BJ (cell line): ENCODE measurements at regions not wholly inside any gene's neighbourhood (a gene's known extent, or its start where the extent isn't known, plus 50 kb on each side); places are given as distances from the start of the nearest gene placed in this dataset.

ENCODE experiments used
- CTCF ChIA-PET: fragments of 350-600 bp; formaldehyde crosslinking; extraction: SDS; loops from one replicate; lab custom pipeline; 2021; ENCODE audit warnings: antibody characterized with exemption, inconsistent platforms; lab: Yijun Ruan, JAX
- POLR2A ChIA-PET: fragments of 300-600 bp; sonication (Branson Sonifier 250); formaldehyde crosslinking; extraction: SDS; loops from one replicate; lab custom pipeline; 2021; ENCODE audit warnings: antibody characterized with exemption; lab: Charles Lee
- DNase-seq: peaks from one replicate; pipeline ENCODE4 v3.0.0-alpha.2; 2011; ENCODE audit warnings: low read depth
- H3K27me3 ChIP-seq: 2 replicates; pipeline ENCODE4 v1.6.0; 2011; ENCODE audit warnings: low read length; ENCODE audit not compliant: control insufficient read depth, insufficient read depth
- H3K36me3 ChIP-seq: 2 replicates; pipeline ENCODE4 v1.5.1; 2011; ENCODE audit warnings: low read length; ENCODE audit not compliant: control insufficient read depth, insufficient read depth
- H3K4me3 ChIP-seq: 2 replicates; pipeline ENCODE4 v1.5.1; 2011; ENCODE audit warnings: low read depth, mild to moderate bottlenecking, control low read depth, low read length
- TF ChIP-seq, protein P1 (sequence below): IDR thresholded peaks from 2 replicates; pipeline ENCODE4 v1.5.1; 2011; ENCODE audit warnings: low read depth, mild to moderate bottlenecking, control low read depth, inconsistent platforms, low read length, moderate library complexity; ENCODE audit not compliant: insufficient read depth

DNA sequence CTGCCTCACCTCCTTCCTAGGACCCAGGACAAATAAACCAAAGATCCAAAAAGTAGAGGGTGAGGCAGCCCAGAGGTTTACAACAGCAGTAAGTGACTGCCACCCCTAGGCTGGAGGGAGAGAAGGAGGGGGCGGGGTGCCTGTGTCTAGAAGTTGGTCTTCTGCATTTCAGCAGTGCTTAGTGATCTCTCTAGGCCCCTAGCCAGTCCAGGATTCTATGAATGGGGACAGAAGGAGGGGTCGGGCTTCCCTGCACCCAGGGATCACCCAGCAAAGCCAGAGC lies 62.8 kb upstream of the KDM7A start:
- H3K36me3 ChIP-seq: no peaks in the 10 kb centered on the region
- peaks cover 5% of the 10 kb centered on the region; the same call in 1 of the 2 replicates for H3K27me3 ChIP-seq
- DNase-seq: no peak
- no peak overlapping the region for H3K4me3 ChIP-seq
- ChIA-PET CTCF (no interaction called here), POLR2A (no interaction called here)
- TF ChIP-seq, protein P1, sequence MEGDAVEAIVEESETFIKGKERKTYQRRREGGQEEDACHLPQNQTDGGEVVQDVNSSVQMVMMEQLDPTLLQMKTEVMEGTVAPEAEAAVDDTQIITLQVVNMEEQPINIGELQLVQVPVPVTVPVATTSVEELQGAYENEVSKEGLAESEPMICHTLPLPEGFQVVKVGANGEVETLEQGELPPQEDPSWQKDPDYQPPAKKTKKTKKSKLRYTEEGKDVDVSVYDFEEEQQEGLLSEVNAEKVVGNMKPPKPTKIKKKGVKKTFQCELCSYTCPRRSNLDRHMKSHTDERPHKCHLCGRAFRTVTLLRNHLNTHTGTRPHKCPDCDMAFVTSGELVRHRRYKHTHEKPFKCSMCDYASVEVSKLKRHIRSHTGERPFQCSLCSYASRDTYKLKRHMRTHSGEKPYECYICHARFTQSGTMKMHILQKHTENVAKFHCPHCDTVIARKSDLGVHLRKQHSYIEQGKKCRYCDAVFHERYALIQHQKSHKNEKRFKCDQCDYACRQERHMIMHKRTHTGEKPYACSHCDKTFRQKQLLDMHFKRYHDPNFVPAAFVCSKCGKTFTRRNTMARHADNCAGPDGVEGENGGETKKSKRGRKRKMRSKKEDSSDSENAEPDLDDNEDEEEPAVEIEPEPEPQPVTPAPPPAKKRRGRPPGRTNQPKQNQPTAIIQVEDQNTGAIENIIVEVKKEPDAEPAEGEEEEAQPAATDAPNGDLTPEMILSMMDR: no peak

DNA sequence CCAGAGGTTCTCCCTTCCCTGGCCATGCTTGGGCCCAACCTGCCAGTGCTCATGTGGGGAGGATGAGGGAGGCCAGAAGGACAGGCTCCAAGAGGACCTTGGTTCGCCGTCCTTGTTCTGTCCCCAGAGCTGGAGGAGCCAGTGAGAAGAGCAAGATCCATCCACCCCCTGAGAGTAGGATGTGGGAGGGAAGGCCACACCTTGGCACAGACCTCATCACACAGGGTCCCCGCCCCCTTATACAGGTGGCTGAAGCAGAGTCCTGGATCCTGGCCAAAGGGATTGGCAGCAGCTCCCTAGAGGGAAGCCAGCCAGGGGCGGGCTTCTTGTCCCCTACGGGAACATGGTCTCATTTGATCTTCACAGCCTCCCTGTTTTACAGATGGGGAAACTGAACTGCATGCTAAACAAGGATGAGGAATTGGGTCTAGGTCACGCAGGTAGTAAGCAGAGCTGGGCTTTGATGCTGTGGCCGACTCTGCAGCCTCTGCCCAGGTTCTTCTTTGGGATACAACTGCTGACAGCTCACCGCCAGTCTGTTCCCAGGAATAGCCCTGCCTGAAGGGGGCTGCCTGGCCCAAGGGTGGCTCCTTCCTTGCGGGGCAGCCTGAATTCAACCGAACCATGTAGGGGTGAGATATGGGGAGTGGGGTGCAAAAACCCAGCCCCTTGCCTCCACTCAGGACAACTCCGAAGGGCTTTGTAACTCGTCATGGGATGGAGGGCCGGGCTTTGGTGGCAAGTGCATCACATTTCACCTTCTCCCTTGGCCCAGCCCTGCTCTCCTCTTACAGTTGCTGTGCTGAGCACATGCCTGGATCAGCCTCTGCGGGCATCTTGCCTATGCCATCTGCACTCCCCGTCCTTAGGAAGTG lies 62.2 kb upstream of the KDM7A start:
- ChIA-PET POLR2A (no interaction called here), CTCF (no interaction called here)
- Histone ChIP-seq H3K27me3 (peaks cover 5% of the 10 kb centered on the region; the same call in 1 of the 2 replicates), H3K4me3 (no peak overlapping the region), H3K36me3 (no peaks in the 10 kb centered on the region)
- no peak for DNase-seq
- TF ChIP-seq, protein P1: no peak

DNA sequence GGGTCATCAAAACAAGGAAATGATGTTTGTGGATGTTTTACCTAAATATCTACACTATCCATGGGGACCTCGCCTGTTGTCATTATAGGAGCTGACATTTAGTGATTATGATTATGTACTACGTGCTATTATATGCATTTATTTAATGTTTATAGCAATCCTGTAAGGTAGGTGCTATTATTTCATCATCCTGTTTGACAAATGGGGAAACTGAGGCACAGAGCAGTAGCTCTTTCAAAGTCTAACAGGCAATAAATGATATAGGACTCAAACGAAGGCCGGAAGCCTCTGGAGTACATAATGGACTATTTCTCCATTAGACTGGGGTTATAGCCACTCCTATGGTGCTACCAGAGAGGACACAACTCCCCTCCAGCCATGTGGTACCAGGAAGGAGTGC lies 60.6 kb upstream of the KDM7A start:
- Histone ChIP-seq H3K27me3 (peaks cover 8% of the 10 kb centered on the region), H3K4me3 (no peak overlapping the region), H3K36me3 (no peaks in the 10 kb centered on the region)
- TF ChIP-seq, protein P1: no peak
- DNase-seq: no peak
- CTCF ChIA-PET: no interaction called here
- POLR2A ChIA-PET: no interaction called here

DNA sequence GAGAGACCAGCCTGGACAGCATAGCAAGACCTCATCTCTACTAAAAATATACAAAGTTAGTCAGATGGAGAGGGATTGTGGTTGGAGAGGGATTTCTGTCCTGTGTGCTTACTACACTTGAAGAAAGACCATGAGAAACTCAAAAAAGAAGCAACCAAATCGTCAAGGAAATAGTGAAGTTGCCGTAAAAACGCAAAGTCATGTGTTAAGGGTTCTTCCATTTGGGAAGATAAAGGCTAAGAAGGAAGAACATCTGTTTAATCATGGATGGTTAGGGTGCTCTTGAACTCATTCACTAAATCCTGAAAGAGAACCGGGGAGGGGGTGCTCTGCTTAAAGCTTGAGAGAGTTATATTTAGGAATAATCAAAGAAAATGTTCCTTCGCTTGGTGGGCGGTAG lies 59.8 kb upstream of the KDM7A start:
- no peak for DNase-seq
- TF ChIP-seq, protein P1: no peak
- CTCF ChIA-PET: no interaction called here
- POLR2A ChIA-PET: no interaction called here
- Histone ChIP-seq H3K27me3 (peaks cover 10% of the 10 kb centered on the region), H3K4me3 (no peak overlapping the region), H3K36me3 (no peaks in the 10 kb centered on the region)

DNA sequence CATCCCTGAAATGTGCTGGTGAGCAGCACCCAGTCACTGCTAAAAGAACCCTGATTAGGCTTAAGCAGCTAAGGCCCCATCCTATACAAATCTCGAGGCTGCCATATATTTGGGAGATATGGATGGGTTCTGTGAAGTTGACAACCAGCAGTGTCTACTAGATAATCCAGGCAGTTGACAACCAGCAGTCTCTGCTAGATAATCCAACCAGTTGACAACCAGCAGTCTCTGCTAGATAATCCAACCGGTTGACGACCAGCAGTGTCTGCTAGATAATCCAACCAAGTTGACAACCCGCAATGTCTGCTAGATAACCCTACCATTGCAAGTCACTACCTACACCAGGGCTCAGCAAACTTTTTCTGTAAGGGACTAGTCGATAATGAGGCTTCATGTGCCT lies 58.3 kb upstream of the KDM7A start:
- TF ChIP-seq, protein P1: no peak
- ChIA-PET CTCF (no interaction called here), POLR2A (no interaction called here)
- DNase-seq: no peak
- Histone ChIP-seq H3K4me3 (no peak overlapping the region), H3K27me3 (peaks cover 15% of the 10 kb centered on the region), H3K36me3 (no peaks in the 10 kb centered on the region)
